GM21529 (cell line): ENCODE measurements at regions not wholly inside any gene's neighbourhood (a gene's known extent, or its start where the extent isn't known, plus 50 kb on each side); places are given as distances from the start of the nearest gene placed in this dataset.

Experiments
- ATAC-seq: cut with Tn5 transposase; IDR thresholded peaks from one replicate; pipeline ENCODE4 v1.9.1; 2021; ENCODE audit not compliant: unreplicated experiment

DNA sequence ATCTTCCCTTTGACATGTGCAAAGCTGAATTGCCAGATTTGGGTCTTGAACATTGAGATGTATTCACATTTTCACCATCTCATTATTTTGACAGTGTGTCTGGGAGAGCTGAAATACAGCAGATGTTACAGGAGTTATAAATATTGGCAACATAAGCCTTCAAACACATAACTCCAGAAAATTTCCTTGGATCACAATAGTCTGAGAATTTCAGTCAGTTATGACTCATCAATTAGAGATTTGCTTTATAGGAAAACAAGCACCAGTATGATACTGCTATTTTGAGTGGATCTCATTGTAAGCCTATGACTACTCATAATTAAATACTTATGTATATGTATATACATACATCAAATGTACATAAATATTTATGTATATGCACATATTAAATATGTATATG, 1171.8 kb downstream of the AMY1C start:
- ATAC-seq, result no peak

DNA sequence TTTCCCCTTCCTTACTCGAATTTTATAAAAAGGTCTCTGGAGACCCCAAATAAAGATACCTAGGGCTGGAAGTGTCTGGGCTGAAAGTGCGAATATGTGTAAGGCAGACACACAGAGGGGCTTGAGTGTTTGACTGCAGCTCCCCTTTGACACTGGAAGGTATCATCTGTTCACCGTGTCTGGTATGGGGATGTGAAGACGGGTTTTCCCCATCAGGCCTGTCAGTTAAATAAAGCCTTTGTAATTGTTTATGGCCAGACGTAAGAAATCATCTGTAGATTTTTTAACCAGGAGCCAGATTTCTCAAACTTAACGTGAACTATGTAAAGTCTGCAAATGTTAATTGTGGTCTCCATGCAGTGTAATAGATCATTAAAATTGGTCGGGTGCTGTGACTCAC, 1173.4 kb downstream of the AMY1C start:
- no peak for ATAC-seq

- no peak for ATAC-seq
Observed at GRCh38 chr1:104929280-104929679, 1179.6 kb downstream of the AMY1C start.

DNA sequence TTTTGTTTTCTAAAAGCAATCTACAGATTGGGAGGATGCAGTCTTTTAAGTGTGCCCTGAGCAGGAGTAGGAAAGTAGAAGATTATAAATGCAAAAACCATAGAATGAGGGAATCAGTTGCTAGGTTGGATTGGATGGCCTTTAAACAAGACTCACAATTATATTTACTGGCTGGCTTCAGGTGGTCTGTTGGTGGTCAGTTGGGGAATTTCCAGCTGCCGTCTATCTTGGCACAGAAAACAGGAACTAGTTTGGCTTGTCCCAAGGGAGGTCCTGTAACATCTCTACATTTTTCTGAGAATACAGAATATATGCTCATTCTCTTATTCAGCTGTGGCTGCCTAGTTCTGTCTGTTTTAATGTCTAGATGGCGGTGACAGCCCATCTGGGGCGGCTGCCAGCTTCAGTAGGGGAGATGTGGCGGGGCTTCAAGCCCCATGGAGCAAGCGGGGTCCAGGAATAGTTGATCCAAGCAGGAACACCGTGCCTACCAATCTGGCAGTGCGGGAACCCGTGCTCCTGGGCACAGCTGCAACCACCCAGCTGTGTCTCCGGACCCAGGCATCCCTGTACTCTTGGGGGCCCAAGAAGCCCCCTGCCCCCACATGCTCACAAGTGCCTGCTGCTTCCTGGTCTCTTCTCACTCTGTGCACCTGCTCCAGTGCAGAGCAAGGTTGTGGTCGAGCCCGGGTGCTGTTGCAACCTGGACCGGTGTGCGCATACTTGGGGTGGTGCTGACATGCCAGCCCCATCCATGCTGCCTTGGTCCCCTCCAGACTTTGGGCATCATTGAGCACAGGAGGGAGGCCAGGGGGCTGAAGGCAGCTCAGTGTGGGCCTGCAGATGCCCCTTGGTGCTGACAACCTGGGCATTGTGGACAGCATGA, 1182.6 kb downstream of the AMY1C start:
- peak; percentile 52 for ATAC-seq

GRCh38 chr1:104932949-104933679, 1183.4 kb downstream of the AMY1C start:
- ATAC-seq, result peak; percentile 24

DNA sequence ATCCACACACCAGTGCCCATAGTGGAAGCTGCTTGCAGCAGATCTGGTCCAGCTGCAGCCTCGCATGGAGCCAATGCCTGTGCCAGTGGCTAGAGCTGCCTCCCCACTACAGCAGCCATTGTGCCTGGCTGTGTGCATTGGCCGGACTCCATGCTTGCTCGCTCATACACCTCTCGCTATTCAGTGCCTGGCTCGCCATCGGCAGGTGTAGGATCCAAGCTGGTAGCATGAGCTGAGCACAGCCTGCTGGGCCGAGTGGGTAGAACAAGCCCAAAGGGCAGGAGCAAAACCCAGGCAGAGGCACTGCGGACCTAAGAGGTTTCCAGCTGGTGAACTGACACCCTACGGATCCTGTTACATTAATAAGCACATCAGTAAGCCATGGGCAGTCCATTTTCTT, 1184.1 kb downstream of the AMY1C start:
- no peak for ATAC-seq

GRCh38 chr1:104945406-104945805, 1195.7 kb downstream of the AMY1C start:
- no peak for ATAC-seq

GRCh38 chr1:104946558-104947210, 1197.0 kb downstream of the AMY1C start:
- no peak for ATAC-seq

DNA sequence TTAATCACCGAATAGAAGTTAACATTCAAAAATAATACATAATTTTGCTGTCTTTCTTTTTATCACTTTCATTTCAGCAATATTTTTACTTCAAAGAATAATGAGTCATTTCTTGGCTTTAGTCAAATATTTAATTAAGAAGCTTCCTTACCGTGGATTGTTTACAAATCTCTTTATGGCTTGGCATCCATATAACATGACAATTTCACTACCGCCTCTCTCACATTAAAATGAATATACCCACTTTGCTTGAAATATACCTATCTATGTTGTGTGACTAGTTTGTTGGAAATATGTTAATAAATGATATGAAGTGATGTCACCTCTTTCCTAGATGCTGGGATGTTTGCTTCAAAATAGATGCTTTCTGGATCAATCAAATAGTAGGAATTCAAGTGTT, 1203.9 kb downstream of the AMY1C start:
- ATAC-seq, result no peak

DNA sequence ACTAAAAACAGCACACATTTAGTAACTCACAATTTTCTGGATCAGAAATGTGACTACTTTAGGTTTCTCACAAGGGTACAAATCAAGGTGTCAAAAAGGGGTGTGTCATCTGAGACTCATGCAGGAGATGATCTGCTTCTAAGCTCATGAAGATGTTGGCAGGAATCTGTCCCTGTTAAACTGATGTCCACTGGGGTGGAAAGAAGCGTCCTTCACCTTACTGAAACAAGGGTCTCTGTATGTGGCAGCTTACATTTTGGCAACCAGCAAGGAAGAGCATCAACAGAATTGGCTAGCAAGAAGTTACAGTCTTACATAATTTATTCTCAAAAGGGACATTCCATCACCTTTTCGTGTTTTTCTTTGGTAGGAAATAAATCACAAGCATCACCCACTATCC, 1223.8 kb downstream of the AMY1C start:
- ATAC-seq, result no peak

- ATAC-seq, result no peak
Observed at GRCh38 chr1:104979651-104980050, 1230.0 kb downstream of the AMY1C start.

- peak; percentile 98 for ATAC-seq
Observed at GRCh38 chr1:104987210-104987609, 1237.5 kb downstream of the AMY1C start.

DNA sequence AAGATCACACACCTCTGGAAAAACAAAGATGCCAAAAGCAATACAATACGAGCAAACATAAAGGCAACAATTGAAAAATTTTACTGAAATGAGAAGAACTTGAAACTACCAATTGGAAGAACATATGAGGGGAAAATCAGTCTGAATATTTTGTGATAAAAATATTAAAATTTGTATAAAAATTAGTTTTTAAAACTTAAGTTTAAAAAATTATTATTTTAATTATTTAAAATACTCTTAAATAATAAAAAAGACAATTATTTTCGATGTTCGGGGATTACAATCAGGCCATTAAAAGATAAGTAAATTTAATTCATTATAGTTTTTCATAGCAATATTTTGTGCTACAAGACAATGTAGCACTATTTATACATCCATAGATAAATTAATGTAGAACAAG, 1239.3 kb downstream of the AMY1C start:
- no peak for ATAC-seq

GRCh38 chr1:104991702-104992101, 1242.0 kb downstream of the AMY1C start:
- ATAC-seq, result no peak

DNA sequence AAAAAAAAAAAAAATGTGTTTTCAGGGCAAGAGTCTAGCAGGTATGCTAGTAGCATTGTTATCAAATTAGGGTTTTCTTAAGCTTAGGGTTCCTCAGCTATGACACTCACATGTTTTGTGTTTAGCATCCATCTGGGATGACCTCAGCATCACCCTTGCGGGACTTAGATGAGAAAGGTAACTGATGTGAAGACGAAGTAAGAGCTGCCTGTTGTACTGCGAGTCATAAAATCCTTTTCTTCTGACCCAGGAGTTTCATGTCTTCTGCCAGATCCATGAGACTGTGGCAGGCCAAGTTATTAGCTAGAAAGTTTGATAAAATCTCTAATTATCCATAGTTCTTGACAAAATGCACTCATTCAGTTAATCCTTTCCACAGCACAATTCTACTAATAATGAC, 1251.1 kb downstream of the AMY1C start:
- no peak for ATAC-seq

DNA sequence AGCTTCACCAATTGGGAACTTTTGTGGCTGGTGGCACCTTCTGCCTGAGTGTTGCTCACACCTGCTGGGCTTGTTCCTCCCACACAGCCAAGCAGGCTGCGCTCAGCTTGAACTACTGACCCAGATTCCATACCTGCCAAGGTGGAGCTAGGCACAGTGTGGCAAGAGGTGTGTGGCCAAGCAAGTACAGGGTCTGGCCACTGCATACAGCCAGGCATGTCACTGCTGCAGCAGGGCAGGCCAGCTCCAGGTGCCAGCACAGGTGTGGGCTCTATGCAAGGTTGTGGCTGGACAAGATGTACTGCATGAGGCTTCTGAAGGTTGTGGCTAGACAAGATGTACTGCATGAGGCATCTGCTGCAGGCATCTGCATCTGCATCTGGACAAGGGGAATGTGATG, 1254.8 kb downstream of the AMY1C start:
- no peak for ATAC-seq

DNA sequence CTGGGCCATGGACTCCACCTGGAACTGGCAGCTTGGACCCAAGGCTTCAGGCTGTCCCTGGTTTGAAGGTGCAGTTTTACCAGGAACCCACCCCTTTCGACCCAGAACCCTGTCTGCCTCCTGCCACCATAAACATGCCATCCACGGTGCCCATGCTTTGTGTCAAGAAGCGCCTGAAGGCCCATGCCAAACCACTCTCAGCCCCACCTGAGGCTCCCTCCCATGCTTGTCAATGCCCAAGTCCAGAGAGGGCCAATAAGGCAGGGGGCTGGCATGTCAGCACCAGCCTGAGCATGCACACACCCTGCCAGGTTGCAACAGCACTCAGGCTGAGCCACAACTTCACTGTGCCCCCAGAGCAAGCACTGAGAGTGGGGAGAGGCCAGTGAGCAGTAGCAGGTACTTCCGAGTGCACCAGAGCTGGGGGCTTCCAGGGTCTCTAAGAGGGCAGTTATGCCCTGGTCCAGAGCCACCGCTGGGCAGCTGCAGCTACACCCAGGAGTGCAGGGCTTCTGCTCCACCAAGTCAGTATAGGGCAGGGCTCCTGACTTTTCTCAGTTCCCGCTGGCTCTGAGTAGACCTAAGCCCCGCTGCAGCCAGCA, 1256.0 kb downstream of the AMY1C start:
- ATAC-seq, result no peak

DNA sequence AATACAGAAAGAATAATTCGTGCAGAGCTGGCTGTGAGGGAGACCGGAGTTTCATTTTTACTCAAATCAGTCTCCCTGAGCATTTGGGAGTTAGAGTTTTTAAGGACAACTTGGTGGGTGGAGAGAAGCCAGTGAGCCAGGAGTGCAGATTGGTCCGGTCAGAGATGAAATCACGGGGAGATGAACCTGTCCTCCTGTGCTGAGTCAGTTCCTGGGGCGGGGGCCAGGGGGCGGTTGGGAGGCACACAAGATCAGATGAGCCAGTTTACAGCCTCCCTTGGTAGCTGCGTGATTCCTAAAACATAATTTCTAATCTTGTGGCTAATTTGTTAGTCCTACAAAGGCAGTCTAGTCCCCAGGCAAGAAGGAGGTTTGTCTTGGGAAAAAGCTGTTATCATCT, 1267.9 kb downstream of the AMY1C start:
- no peak for ATAC-seq

DNA sequence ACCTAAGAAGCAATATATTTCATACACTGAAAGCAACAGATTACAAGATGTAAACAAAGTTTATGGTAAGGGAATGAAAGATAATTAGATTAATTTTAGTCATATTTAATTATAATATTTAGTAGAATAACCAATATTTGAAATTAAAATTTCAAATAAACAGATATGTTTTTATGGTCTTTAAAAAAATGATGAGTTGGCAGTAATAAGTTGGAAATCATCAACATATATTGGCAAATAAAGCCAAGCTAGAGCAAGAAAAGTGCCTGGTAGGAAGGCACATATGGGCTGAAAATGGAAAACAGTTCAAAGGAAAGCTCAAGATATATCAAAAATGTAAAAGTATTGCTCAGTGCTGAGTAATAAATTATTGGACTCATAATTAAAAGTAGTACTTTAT, 1274.0 kb downstream of the AMY1C start:
- no peak for ATAC-seq

DNA sequence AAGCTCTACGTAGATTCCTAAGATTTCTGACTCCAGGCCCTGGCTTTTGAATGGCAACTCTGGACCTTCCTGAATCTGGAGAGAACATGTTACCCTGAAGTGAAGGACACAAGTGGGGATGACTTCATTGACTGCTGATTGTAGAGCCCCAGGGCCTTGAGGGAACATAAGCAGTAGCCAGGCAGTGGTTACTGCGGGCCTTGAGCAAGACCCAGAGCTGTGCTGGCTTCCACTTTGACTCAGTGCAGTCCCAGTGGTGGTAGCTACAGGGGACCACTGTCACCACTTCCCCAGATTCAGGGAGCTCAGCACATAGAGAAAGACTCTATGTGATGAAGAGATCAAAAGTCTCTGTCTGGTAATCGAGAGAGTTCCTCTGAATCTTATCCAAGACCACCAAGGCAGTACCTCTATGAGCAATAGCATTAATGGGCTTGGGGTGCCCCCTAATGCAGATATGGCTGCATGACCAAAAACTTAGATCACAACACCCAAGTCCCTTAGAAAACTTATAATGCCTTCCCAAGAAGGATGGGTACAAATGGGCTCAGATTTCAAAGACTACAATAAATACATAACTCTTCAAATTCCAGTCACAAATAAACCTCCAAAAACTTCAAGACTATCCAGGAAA, 1278.3 kb downstream of the AMY1C start:
- ATAC-seq, result no peak

DNA sequence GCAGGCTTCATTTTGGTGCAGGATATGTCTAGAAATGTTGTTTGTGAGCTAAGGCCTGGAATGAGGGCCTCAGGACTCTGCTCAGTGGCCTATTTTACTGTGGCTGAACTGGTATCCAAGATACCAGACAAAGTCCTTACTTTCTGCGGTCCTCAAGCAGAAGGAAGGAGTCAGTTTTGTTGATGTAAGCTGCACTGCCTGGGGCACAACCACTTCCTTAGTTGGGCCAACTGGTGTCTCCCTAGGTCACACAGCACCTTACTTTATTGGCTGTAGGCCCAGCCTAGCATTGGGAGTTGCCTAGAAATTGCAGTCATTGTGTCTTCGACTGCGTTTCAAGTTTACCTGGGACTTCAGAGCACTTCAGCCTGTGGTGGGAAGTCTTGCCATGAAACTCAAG, 1322.7 kb downstream of the AMY1C start:
- no peak for ATAC-seq
